ENCODE measurements at regions not wholly inside any gene's neighbourhood (a gene's known extent, or its start where the extent isn't known, plus 50 kb on each side); places are given as distances from the start of the nearest gene placed in this dataset.
A peak's percentile ranks its signal among the peaks of the same experiment; 100 is the strongest.

DNA sequence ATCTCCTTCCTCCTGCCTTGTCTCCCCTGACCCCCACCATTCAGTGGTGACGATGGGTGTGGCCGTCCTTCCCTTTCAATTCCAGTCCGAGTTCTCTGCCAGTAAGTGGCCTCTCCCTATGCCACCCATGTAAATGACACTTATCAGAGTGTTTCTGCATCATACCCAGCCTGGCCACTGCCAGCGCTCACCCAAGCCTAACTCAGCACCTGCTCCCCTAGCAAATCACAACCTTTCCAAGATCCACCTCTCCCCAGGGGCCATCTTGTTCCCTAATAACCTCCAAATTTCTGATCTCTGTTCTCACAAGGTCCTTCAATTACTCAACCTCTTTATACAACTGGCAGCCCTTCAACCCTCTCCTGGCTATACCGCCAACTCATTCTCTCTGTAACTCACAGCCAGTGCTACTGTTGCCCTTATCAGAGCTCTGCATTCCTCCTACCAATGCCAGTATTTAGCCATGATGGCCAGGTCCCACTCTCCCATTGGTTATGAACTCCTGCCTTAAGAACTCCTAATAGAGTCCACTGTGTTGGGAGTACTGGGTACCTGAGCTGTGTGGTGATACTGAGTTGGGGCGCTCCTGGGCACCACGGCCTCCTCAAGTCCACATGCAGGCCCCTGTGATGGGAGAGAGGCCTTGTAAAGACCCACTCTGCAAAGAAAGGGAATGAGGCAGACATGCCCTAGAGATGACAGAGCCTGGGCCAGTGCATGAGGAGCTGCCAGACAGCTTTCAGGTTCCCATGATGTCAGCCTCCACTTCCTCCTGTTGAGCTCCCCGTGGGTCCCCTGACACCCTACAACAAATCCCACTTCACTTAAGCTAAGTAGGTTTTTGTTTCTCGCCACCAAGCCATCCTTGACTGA lies 187.4 kb upstream of the RREB1 start:
- peak in 1 of 3 donors; percentile 55 for DNase-seq

DNA sequence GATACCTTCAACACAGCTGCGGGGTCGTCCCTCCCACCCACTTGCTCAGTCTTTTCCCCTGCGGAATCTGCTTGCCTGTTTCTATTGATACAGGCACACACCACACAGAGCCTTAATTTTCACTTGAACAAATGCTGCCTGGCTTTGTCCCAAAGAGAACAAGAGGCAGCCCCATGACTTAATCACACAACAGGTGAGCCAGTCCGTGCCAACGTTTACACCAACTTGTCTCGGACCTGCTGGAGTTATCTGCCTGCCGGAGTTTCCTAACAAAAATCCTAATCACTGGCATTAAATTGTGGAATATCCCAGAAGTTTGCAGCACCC lies 186.8 kb upstream of the RREB1 start:
- DNase-seq: no peak

- peak; percentile 35 to 54 (median 44) for DNase-seq
These were observed 185.6 kb upstream of the RREB1 start for GRCh38 chr6:6922166-6922565.

DNA sequence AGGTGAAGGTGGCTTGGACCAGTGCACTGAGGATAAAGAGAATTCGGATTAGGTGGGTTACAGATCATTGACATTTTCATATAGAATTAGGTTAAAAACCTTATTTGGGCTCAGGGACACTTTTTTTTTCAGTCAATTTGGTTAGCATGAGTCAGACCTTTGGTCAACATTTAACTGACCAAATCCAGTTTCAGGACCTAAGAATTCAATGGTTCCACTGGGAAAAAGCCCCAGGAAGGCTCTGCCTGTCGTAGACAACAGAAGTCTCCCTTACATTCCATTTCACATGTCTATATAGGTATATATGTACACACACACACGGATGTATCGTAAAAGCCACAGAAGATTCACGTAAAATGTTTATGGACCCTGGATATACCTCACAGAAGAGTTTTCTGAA lies 184.2 kb upstream of the RREB1 start:
- no peak for DNase-seq

DNA sequence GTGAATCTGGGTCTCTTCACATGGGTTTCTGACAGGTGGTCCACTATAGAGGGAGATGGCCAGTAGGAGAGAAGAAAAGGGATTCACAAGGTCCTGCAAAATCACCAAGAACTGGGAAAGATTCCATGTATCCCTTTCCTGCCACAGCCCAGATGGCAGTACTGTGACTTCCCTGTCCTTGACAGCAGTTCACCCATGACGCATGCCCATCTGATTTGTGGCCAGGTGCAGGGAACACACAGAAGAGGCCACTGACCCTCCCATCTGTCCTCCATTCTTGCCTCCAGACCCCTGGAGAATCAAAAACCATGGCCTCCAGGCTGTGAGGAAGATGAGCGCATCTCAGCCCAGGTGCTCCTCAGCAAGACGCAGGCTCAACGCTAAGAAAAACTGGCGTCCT lies 183.1 kb upstream of the RREB1 start:
- DNase-seq: no peak

DNA sequence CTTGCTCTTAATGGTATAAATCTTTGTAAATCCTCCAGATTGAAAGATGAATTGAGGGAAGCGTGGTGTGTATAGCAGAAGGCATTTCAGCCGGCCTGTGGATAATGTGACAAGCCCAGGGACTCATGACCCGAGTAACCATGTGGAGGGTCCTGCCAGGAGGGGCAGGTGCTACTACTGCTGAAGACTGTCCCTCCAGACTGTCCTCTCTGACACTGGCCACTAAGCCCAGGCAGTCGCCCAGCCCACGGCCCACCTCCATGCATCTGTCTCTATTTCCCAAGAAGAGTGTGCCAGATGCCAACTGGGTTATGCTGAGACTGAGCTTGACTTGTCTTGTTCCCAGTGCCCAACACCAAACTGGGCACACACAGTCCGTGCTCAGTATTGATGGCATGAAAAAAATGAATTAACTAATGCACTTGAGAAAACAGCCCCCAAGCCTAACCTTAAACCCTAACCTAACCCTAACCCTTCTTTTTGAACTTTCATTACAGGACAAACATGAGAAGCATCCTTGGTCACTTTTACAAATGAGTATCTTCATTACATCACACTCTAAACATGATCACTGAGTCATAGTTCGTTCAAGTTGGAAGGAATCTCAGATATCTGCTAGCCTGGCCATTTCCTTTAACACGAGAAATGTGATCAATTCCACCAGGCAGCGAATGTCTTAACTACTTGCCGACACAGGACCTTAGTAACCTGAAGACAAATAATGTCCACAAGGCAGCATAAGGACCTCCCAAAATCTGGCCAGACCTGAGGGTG lies 182.2 kb upstream of the RREB1 start:
- peak in 2 of 3 donors; percentile 32 to 40 for DNase-seq

DNA sequence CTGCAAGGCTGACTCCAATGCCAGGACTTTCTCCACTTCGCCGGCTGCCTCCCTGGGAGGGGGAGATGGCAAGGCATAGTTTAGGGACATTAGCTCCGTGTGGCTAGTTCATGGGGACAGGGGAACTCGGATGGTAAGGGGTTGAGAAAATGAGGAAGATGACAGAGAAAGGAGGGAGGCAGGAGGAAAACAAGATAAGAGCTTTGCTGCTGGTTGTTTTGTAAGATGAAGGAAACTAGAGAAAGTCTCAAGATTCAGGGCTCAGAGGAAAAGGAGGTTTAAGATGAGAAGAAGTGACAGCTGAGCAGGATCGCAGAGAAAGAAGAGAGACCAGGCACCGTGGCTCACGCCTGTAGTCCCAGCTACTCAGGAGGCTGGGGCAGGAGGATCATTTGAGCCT lies 180.9 kb upstream of the RREB1 start:
- DNase-seq: no peak

- peak; percentile 63 to 73 (median 68) for DNase-seq
These were observed 180.0 kb upstream of the RREB1 start for GRCh38 chr6:6927521-6928361.

- DNase-seq: no peak
These were observed 177.4 kb upstream of the RREB1 start for GRCh38 chr6:6930223-6930880.

DNA sequence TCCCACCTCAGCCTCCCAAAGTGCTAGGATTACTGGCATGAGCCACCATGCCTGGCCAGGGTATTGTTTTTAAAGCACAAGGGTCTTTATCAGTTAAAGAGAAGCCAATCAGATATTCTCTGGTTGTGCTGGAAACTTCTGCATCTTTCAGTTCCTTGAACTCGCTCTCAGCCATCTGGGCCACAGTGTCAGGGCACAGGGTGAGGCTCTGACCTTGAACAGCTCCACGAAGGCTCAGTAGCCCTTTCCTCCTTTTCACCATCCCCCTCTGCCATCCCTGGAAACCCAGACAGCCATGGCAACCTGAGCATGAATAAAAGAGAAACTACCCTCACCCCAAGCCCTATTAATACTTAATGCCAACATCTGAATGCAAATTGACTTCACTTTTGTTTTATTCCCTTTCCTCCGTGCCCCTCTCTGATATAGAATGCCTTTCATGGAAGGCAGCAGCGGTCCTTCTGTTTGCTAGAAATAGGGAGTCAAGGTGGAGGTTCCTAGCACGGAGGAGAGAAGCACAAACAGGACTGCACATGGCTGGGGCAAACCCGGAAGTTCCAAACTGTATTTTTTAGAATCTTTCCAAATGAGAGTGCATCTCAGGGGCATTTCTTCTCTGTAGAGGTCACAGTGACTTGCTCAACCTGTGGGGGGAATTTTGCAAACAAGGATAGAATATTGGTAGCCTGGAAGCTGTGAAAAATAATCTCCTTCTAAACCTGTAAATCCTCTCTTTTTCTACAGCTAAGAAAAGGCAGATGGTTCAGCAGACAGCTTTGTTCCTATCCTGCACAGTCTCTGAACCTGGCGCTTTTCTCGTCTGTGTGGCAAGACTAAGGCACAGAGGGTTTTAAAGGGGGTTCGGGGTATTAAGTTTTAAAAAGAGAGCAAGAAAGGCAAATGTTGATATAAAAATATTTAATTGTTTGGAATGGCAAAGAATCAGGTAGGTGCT lies 176.4 kb upstream of the RREB1 start:
- DNase-seq: peak; percentile 32 to 42 (median 35)

GRCh38 chr6:6932341-6932740 lies 175.4 kb upstream of the RREB1 start:
- no peak for DNase-seq

DNA sequence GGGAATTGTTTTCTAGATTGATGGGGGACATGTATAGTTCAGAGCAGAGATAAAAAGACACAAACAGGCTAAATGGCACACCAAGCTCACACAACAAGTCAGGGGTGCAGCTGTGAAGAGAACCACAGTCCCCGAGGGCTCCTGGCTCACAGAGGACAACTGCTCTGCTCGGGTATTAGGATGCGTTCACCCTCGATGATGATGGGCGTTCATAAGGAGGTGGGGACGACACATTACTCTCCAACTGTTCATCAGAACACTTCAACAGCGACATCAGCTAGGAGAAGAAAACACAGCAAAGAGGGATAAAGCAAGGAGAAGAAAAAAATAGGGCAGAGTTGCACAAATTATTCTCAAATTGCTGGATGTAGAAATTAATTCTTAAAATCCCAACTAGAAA lies 174.8 kb upstream of the RREB1 start:
- DNase-seq: no peak

- DNase-seq: no peak
These were observed 167.4 kb upstream of the RREB1 start for GRCh38 chr6:6940031-6941025.

DNA sequence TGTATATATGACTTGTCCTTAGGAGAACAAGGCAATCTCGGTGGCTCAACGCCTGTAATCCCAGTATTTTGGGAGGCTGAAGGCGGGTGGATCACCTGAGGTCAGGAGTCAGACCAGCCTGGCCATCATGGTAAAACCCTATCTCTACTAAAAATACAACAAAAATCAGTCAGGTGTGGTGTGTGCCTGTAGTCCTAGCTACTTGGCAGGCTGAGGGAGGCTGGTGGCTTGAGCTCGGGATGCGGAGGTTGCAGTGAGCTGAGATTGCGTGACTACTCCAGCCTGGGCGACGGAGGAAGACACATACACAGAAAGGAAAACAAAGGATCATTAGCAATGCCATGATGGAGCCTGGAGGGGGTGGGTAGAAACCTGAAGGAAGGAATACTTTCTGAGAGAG lies 166.6 kb upstream of the RREB1 start:
- DNase-seq: no peak

- no peak for DNase-seq
These were observed 165.7 kb upstream of the RREB1 start for GRCh38 chr6:6942091-6942490.

GRCh38 chr6:6942831-6943230 lies 164.9 kb upstream of the RREB1 start:
- DNase-seq: peak; percentile 52 to 55 (median 53)

- no peak for DNase-seq
These were observed 164.3 kb upstream of the RREB1 start for GRCh38 chr6:6943421-6943820.

GRCh38 chr6:6946206-6947155 lies 161.3 kb upstream of the RREB1 start:
- DNase-seq: no peak

All from suppressor macrophage treated with lipopolysaccharide for 1 hour (primary cell).